Gastrocnemius medialis (tissue), 4 donors: ENCODE measurements at regions not wholly inside any gene's neighbourhood (a gene's known extent, or its start where the extent isn't known, plus 50 kb on each side); places are given as distances from the start of the nearest gene placed in this dataset.

Experiments
- CTCF ChIP-seq, 5 experiments: fragments of 450-650 bp in 3 of 5; fragments of 200-600 bp in 2 of 5; sonication (generic) in 2 of 5; IDR thresholded peaks in 4 of 5; conservative IDR thresholded peaks in 1 of 5; 1 replicate in 4 of 5; 2 replicates in 1 of 5; pipeline ENCODE4 v1.5.1; 2016 to 2019; ENCODE audit warnings: antibody characterized with exemption in 5 of 5, mild to moderate bottlenecking in 3 of 5, moderate library complexity in 3 of 5
- POLR2A ChIP-seq, 2 donors: fragments of 450-650 bp; IDR thresholded peaks; one replicate each; pipeline ENCODE4 v1.6.1; 2017; ENCODE audit warnings: antibody characterized with exemption in 2 of 2, mild to moderate bottlenecking in 2 of 2, moderate library complexity in 2 of 2

- TF ChIP-seq CTCF (IDR thresholded peaks at IDR 0.05 in 4 of 5, conservative IDR thresholded peaks at IDR 0.05 in 1 of 5) = no peak
- no peak for TF ChIP-seq POLR2A (IDR thresholded peaks at IDR 0.05)
Measured at GRCh38 chr2:12430407-12431133, 286.2 kb upstream of the TRIB2 start.
